Glomerular endothelial cell (primary cell): ENCODE measurements at regions not wholly inside any gene's neighbourhood (a gene's known extent, or its start where the extent isn't known, plus 50 kb on each side); places are given as distances from the start of the nearest gene placed in this dataset.

Source experiments
- DNase-seq: peaks from one replicate; pipeline ENCODE4 v3.0.0-alpha.2; 2011; ENCODE audit warnings: low read depth, low spot score; ENCODE audit errors: extremely low read depth

GRCh38 chr2:237150186-237150585, 64.5 kb downstream of the COPS8 start:
- no peak for DNase-seq

- DNase-seq = no peak
These were observed 65.2 kb downstream of the COPS8 start for GRCh38 chr2:237150831-237151375.

- no peak for DNase-seq
These were observed 66.7 kb downstream of the COPS8 start for GRCh38 chr2:237152361-237152760.

GRCh38 chr2:237153181-237153580, 67.5 kb downstream of the COPS8 start:
- DNase-seq = no peak

- no peak for DNase-seq
These were observed 68.5 kb downstream of the COPS8 start for GRCh38 chr2:237154082-237154638.

GRCh38 chr2:237154884-237155851, 69.5 kb downstream of the COPS8 start:
- DNase-seq = no peak

- DNase-seq = no peak
These were observed 70.6 kb downstream of the COPS8 start for GRCh38 chr2:237156031-237156856.

- no peak for DNase-seq
These were observed 71.4 kb downstream of the COPS8 start for GRCh38 chr2:237156857-237157779.

GRCh38 chr2:237157780-237158102, 72.1 kb downstream of the COPS8 start:
- DNase-seq = no peak

- no peak for DNase-seq
These were observed 72.5 kb downstream of the COPS8 start for GRCh38 chr2:237158194-237158593.

- DNase-seq = no peak
These were observed 73.6 kb downstream of the COPS8 start for GRCh38 chr2:237159006-237159911.

GRCh38 chr2:237160271-237160919, 74.7 kb downstream of the COPS8 start:
- DNase-seq = no peak

GRCh38 chr2:237161189-237161588, 75.5 kb downstream of the COPS8 start:
- DNase-seq = no peak

- DNase-seq = no peak
These were observed 77.3 kb downstream of the COPS8 start for GRCh38 chr2:237162959-237163358.

GRCh38 chr2:237164474-237165042, 78.9 kb downstream of the COPS8 start:
- no peak for DNase-seq

- DNase-seq = no peak
These were observed 80.0 kb downstream of the COPS8 start for GRCh38 chr2:237165405-237166276.

- no peak for DNase-seq
These were observed 81.3 kb downstream of the COPS8 start for GRCh38 chr2:237167038-237167437.
